Panc1 (cell line): ENCODE measurements at regions not wholly inside any gene's neighbourhood (a gene's known extent, or its start where the extent isn't known, plus 50 kb on each side); places are given as distances from the start of the nearest gene placed in this dataset.

Experiments
- CTCF ChIP-seq: fragments of 450-650 bp; IDR thresholded peaks from 2 replicates; pipeline ENCODE4 v1.5.1; 2017; ENCODE audit warnings: mild to moderate bottlenecking
- POLR2AphosphoS5 ChIP-seq: IDR thresholded peaks from 2 replicates; pipeline ENCODE4 v1.6.1; 2012; ENCODE audit warnings: mild to moderate bottlenecking, low read depth, low read length, moderate library complexity
- TCF7L2 ChIP-seq: IDR thresholded peaks from 2 replicates; pipeline ENCODE4 v1.6.1; 2011; ENCODE audit warnings: mild to moderate bottlenecking, low read depth, low read length, inconsistent platforms

GRCh38 chr13:44096901-44097300 lies 217.2 kb downstream of the LACC1 start:
- TF ChIP-seq TCF7L2 (no peak), POLR2AphosphoS5 (no peak), CTCF (no peak)
